ENCODE measurements at regions not wholly inside any gene's neighbourhood (a gene's known extent, or its start where the extent isn't known, plus 50 kb on each side); places are given as distances from the start of the nearest gene placed in this dataset.

DNA sequence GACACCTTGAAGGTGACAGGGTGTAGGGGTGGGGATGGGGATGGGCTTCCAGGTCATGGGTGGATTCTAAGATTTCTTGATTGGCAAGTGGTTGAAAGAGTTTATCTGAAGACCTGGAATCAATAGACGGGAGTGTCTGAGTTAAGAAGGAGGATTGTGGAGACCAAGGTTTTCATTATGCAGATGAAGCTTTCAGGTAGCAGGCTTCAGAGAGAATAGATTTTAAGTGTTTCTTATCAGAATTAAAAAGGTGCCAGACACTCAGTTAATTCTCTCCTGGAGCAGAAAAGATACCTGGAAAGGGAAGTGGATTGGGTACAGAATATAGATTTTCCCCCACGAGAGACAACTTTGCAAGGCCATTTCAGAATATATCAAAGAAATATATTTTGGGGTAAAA, 211.7 kb upstream of the PRICKLE1 start:
- TF ChIP-seq CTCF (IDR thresholded peaks at IDR 0.05) (no peak), POLR2A (IDR thresholded peaks at IDR 0.05) (no peak)
